GM18861 (cell line): ENCODE measurements at regions not wholly inside any gene's neighbourhood (a gene's known extent, or its start where the extent isn't known, plus 50 kb on each side); places are given as distances from the start of the nearest gene placed in this dataset.
"Not testable (repeated sequence)": the region's sequence is repeated elsewhere in the genome, so short reads cannot be mapped to it uniquely, and the experiment has no call there.

Experiments
- ATAC-seq: cut with Tn5 transposase; IDR thresholded peaks from one replicate; pipeline ENCODE4 v1.9.1; 2021; ENCODE audit not compliant: unreplicated experiment

- no peak for ATAC-seq
Observed at GRCh38 chr5:10018201-10019069, 231.3 kb downstream of the ATPSCKMT start.

DNA sequence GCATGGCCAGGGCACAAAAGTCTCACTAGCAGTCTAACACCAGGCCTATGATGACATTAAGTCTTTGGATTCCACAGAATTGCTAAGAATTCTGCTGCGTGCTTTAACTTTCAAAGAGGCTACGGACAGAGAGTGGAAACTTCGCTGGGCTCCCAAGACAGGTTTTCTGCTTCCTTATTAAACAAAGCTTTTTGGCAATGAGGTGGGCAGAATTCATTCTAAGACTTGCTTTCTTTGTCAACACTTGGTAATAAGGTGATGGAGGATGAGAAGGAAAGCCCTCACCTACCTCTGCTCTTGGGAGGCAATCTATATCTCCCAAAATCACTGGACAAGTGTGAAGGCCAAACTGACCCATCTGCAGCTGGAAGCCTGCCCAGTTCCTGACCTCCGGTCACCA lies 231.9 kb downstream of the ATPSCKMT start:
- ATAC-seq: no peak

DNA sequence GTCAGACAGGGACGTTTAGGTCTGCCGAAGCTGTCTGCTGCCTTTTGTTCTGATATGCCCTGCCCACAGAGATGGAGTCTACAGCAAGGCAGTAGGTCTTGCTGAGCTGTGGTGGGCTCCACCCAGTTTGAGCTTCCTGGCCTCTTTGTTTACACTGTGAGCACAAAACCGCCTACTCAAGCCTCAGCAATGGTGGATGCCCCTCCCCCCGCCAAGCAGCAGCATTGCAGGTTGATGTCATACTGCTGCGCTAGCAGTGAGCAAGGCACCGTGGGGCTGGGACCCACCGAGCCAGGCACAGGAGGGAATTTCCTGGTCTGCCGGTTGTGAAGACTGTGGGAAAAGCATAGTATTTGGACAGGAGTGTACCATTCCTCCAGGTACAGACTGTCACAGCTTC lies 233.1 kb downstream of the ATPSCKMT start:
- not testable (repeated sequence) for ATAC-seq

DNA sequence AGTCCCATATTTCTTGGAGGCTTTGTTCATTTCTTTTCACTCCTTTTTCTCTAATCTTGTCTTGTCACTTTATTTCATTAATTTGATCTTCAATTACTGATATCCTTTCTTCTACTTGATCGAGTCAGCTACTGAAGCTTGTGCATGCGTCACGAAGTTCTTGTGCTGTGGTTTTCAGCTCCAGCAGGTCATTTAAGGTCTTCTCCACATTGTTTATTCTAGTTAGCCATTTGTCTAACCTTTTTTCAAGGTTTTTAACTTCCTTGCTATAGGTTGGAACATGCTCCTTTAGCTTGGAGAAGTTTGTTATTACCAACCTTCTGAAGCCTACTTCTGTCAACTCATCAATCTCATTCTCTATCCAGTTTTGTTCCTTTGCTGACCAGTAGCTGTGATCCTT lies 234.0 kb downstream of the ATPSCKMT start:
- not testable (repeated sequence) for ATAC-seq

DNA sequence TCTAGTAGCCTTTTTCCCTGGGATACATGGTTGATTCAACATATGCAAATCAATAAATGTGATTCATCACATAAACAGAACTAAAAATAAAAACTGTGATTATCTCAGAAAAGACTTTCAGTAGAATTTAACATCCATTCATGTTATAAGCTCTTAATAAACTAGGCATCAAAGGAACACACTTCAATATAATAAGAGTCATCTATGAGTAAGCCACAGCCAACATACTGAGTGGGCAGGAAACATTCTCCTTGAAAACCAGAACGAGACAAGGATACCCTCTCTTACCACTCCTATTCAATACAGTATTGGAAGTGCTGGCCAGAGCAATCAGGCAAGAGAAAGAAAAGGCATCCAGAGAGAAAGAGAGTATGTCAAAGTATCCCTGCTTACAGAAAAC lies 239.9 kb downstream of the ATPSCKMT start:
- no peak for ATAC-seq

GRCh38 chr5:9987101-9987500 lies 262.6 kb downstream of the ATPSCKMT start:
- no peak for ATAC-seq

GRCh38 chr5:9977070-9977469 lies 272.6 kb downstream of the ATPSCKMT start:
- ATAC-seq: no peak

DNA sequence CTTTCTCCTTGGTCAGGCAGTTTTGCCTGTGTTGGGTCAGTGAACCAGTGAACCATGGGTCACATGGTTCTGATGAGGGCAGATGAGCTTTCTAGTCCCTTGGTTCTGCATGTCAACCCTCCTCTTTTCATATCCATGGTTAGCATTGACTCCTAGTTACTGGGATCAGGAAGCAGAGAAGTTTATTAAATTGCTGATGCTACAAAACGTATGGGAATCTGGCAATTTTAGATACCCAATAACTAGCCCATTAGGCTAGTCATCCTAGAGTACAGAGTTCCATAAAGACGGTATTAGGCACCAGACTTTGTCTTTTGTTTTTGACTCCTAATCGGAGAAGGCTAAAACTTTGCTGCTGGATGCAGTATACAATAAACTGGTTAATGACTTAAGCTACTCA lies 273.1 kb downstream of the ATPSCKMT start:
- no peak for ATAC-seq

DNA sequence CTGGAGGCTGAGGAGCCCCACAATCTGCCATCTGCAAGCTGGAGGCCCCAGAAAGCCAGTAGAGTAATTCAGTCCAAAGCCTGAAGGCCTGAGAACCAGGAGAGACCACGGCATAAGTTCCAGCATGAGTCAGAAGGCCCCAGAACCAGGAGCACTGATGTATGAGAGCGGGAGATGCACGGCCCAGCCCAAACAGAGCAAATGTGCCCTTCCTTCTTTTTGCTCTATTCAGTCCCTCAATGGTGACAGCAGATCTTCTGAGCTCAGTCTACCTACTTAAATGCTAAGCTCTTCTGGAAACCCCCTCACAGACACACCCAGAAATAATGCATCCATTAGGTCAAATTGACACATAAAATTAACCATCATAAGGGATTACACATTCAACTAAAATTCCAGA lies 277.6 kb downstream of the ATPSCKMT start:
- no peak for ATAC-seq

DNA sequence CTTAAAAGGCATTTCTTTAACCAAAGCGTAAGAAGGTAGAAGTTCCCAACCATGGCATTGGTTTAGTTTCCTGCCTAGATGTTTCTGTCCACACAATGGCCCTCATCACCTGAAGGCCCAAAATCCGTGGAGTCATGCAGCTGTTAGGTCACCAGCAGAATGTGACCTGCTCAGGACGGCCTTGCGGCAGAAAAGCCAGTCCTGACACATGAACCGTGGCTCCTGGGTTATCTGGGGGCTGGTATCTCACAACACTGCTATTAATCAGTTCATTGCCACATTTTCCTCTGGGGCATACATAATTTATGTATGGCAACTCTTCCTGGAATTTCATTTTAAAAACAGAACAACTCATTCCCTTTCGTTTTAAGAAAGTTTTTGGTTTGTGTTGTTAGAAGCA lies 278.4 kb downstream of the ATPSCKMT start:
- ATAC-seq: no peak

GRCh38 chr5:9958914-9959313 lies 290.8 kb downstream of the ATPSCKMT start:
- ATAC-seq: no peak

GRCh38 chr5:9957214-9957613 lies 292.5 kb downstream of the ATPSCKMT start:
- ATAC-seq: no peak

DNA sequence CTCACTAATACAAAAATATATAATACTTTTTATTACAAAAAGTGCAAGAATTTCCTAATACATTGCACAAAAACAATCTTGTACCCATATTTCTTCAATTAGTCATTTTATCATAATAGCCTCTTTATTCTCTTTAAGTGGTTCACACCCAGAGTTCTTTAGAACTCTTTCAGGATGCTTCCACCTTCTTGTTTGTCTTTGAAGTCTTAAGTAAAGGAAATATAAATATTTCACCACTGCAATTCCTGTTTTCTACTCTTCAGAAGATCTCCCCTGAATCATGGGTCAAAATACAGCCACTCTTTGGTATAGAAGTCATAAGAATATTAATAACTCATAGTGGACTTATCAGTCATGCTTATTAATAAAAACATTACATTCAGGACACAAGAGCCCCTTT lies 293.0 kb downstream of the ATPSCKMT start:
- ATAC-seq: no peak

DNA sequence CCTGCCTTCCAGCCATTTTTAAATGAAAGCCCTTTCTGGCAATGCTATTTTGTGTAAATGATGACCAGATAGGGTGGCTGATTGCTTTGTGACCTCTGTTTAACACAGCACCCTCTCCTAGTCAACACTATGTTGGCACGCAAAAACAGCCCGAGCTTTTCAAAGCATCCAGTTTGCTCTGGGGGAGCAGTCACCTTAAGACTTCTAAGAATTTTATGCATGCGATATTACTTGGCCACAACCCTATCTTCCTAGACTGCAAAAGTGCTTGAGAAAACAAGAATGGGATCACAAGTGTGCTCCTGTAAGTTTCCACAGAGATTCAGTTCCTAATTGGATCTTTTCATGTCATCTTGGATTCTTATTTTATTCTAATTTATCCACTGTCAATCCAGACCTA lies 294.1 kb downstream of the ATPSCKMT start:
- ATAC-seq: no peak

GRCh38 chr5:9954869-9955268 lies 294.8 kb downstream of the ATPSCKMT start:
- ATAC-seq: no peak

DNA sequence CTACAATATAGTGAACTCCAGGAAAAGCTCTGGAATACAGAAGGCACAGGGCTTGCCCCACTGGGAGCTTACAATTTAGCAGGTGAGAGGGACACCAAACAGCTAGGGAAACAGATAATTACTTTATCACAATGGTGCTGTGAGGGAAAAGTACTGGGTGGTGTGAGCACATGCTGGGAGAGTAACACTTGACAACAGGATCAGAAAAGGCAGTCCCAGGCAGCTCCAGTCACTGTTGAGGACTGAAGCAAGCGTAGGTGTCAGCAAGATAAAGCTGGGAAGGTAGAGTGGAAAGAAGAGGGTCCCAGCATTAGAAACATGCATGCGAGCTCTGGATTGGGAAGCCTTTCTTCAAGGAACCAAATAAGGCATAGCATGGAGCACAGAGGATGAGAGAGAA lies 296.0 kb downstream of the ATPSCKMT start:
- ATAC-seq: no peak

DNA sequence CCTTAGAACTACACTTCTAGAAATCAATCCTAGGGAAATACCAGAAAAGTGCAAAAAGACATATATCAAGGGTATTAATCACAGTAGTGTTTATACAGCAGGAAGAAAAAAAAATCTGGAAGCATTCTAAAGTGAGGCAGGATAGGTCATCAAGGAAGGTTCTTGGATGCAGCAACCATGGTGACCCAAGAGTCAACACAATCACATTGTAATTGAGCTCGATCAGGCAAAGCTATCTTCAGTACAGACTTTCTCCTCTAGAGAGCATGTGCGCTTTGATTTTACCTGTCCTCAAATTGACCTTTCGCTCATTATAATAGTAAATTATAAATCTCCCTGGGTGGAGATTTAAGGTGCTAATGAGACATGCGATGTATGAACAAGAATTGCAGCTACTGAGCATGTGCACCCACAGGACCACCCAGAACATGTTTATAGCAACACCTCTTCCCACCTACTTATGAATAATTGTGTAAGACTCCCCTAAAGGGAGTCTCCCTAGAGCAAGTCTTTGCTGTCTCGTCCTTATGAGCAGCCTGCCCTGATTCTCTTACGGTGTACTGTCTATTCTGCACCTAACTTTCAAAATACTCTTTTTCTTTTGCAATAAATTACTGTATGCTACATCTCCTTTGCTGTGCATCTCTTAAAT lies 297.7 kb downstream of the ATPSCKMT start:
- no peak for ATAC-seq

GRCh38 chr5:9947944-9948343 lies 301.7 kb downstream of the ATPSCKMT start:
- ATAC-seq: no peak

- peak; percentile 45 for ATAC-seq
Observed at GRCh38 chr5:9947225-9947714, 302.4 kb downstream of the ATPSCKMT start.

DNA sequence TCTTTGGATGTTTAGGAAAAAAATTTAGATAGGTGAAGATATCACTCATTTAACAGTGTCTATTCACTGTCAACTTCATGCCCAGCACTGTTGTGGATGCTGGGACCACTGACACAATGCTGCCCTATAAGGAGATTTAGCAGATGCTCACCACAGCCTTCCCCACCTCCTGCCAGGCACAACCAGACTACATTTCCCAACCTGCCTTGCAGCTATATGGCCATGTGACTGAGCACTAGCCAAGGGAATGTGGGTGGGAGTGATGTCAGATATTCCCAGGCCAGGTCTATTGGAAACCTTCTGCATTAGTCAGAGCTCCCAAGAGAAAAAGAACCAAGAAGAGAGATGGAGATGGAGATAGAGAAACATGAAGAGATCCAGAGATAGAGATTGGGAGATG lies 302.6 kb upstream of the TAS2R1 start:
- no peak for ATAC-seq

DNA sequence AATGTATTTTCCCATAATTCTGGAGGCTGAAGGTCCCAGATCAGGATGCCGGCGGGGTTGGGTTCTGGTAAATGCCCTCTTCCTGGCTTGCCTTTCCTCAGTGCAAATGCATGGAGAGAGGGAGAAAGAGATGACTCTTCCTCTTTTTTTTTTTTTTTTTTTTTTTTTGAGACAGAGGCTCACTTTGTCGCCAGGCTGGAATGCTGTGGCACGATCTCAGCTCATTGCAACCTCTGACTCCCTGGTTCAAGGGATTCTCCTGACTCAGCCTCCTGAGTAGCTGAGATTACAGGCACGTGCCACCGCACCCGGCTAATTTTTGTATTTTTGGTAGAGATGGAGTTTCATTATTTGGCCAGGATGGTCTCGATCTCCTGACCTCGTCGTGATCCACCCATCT lies 300.0 kb upstream of the TAS2R1 start:
- ATAC-seq: no peak

DNA sequence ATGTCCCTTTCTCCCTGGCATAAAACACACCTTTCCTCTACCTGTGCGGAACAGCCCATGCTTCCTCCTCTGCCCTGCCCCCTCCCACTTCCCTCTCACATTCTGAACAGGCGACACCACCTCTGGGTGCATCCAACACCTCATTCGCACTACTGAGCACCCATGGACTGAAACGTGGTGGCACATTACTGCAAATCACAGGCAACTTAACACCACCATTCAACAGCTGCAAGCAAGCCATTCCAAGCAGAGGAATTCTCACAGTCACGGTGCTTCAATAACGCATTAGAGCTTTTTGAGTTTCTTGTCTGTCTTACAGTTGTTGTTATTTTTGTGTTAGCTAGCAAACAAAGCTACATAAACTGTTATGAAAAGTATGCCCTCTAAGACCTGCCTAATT lies 298.2 kb upstream of the TAS2R1 start:
- no peak for ATAC-seq
